NCI-H1417 (cell line): ENCODE measurements at regions not wholly inside any gene's neighbourhood (a gene's known extent, or its start where the extent isn't known, plus 50 kb on each side); places are given as distances from the start of the nearest gene placed in this dataset.

ENCODE experiments used
- DNase-seq, 3 experiments: peaks; one replicate each; lab custom pipeline; 2025; lab: John Stamatoyannopoulos, UW

DNA sequence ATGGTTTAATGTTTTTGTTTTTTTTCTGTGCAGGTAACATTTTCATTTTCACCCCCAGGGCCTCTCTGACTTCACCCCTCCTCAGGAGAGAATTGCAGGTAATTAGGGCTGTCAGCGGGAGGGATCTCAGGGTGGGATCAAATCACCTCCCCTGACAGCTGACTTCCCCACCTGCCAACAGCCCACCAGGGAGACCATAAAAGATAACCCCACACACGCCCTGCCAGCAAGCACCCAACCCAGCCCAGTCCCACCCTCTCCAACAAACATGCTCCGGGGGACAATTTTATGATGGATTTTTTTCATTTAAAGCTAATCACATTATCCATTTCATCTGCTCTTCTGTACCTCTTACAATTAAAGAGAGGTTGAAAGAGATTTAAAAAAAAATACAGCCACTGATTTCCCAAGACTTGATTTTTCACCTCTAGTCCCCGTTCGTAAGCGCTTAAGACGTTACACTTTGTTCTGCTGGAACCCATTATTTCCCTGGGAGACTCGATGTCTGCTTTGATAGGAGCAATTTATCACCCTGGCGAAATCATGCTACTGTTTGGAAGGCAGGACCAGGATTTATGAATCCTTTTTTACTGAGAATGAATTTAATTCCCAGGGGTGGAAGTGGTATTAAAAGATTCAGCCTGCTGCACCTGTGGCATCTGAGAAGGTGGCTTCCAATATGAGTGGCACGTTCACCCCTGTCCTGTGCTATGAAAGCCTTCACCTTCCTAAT is 232.9 kb upstream of the ID2 start:
- peak in 2 of 3 experiments; percentile 87 to 98 for DNase-seq

DNA sequence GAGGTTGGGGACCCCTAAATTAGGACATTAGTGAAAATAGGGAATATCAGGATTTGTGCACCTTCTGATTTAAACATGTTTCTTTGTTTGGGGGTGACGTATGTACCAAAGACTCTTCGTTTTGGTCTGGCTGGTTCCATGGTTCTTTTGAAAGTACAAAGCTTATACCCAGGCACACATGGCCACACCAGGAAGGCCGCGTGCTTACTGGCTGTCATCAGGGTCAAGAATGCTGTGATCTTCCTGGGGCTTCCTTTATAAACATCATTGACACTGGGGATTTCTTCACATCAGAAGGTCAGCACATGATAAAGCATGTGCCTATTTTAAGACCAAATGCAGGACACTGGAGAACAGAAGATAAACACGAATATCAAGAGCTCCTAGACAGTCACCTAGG is 230.6 kb upstream of the ID2 start:
- no peak for DNase-seq

DNA sequence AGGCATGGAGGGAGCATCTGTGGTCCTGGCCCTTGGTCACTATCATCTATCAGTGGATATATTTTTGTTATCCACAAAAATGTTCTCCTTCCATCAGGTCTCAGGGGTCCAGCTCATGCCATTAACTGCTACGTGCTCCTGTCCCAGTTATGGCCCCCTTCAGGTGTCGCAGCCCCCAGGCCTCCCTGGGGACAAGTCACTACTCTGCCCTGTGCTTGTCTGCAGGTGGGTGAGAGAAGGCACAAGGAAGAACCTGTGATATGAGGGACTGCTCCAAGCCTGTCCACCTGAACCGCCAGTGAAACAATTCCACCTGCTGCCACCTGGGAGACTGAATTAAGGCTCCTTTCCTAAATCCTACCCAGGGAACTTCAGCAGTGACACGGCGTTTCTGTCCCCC is 229.6 kb upstream of the ID2 start:
- no peak for DNase-seq

DNA sequence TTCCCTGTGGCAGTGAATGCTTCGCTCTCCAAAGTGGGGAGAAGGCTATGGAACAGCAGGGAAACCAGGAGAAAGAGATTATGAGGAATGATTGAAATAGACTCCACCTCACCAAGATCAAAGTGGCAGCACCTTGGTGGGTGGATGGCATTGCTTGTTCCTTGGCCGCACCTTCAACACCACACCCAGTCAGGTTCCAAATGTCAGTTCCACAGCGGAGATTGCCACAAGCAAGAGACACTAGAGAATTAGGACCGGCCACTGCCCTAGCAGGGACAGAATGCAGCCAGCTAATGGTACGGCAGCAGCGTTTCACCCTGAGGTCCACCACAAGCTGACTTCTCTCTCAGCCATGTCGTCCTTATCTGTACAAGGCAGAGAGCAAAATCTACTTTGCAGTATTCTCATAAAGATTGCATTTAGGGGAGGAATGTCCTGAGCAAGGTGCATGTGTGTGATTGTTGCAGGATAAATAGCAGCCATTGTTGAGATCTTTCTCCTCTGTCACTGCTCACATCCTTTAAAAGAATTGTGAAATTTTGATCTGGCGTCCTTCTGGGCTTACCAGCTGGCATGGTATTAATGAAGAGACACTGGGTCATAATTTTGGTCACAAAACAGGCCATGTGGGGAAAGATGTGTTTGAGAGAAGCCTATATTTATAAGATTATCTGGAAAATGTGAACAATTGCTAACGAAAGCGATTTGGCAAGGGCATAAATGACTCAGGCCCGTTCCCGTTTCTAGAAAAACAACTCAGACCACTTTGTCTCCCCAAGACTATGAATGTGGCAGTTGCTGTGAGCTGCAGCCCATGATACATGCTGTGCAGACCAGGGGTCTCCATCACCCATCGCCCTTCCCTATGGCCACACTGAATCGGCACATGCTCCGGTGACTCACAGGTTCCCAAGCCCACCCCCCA is 228.6 kb upstream of the ID2 start:
- DNase-seq = no peak

DNA sequence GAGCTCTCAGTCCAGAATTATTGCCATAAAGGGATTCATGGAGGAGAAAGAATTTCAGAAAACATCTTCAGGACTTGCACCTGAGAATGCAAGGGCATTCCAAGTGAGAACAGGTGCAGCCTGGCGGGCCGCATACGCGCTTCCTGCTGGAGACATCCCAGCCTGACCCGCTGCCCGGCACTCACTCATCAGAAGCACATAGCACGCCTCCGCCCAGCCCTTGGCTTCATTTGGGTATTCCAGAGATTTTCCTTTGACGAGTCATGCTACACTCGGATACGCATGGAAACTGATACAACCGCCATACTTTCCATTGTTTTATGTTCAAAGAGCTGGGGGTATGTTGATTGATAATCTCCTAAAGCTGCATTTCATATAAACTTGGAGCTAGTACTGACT is 228.0 kb upstream of the ID2 start:
- no peak for DNase-seq

DNA sequence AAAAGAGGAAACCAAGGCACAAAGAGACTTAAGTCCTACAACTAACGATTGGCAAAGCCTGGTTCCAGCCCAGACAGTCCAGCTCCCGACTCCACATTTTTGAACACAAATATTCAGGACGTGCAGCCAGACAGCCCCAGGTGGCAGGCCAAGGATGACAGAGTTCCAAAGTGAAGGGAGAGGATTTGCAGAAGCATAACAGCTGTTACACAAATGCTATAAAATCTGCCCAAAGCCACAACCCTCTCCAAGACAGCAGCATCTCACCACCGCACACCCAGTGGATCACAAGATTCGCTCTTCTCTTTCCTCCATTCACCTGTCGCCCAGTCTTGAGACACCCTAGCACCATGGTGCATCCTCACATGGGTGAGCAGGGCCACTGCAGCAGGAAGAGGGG is 227.1 kb upstream of the ID2 start:
- DNase-seq = no peak

DNA sequence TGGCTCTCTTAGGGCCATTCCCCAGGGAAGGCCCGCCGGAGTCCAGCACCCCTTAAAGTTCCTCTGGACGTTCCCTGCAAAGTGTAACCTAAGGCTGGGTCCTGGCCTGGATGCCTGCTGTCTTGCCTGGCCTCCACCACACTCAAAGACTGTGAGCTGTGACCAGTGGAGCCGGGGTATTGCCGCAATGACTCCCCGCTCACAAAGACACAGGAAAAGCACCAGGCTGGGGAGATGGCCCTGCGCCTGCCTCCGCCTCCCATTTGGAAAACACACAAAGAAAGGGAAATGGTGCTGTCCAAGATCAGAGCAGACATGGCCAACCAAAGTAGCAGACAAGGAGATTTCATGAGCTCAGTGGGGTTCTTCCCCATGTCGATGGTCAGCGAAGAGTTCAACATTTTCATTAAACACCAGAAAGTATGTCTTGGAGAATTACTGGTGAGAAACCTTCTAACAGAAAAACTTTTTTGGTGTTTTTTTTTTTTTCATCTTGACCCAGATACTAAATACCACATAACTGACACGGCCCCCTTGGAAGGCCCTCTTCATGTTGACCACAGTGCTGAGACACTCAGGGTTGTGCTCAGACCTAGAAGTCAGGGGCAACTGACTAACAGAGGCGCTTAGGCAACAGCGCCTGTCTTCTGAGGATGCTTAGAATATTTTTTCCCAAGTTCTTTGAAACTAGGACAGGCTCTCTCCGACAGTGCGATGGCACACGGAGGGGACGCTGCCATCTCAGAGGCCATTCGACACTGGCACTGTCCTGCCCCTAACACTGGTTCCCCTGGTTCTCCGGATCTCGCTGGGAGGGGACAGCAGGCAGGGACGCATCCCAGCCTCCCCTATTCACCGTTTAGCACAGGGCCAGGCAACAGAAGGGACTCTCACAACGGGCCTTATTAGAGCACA is 226.4 kb upstream of the ID2 start:
- no peak for DNase-seq

DNA sequence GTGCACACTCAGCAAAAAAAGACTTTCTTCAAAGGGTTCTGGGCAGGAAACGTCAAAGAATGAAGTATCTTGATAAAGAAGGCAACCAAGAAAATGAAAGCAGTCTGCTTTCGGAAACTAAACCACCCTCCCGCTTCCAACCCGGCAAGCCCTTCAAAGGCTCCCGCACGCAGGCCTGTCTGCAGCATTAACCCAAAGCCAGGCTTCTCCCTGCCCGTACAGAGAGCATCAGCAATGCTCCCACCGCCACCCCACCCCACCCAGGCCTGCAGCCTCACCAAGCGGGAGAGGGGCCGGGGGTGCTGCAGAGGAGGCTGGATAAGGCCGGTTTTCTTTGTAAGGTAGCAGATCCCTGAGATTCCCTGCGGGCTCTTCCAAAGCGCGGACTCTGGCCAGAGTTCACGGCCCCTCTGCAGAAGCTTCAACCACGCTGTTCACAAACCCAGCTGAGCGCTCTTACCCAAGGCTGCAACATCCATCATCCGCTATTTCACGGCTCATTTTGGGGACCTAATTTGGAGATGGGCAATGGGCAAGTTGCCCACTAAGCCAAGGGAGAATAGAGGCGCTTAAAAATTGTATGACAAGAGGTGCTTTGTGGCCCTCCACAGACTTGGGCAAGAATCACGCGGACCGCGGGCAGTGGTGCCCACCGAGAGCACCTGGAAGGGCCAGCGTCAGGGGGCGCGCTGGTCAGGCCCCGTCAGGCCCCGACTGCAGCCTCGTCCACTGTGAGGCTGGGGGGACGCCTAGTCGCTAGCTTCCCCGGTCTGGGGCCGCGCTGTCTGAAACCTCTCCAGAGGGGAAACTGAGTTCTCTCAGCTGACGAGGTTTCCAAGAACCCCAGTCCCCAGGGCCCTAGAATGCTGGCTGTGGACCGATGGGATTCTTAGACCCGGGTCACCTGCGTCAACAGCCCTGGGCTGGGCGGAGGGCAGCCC is 225.4 kb upstream of the ID2 start:
- peak in 2 of 3 experiments; percentile 40 to 43 for DNase-seq

DNA sequence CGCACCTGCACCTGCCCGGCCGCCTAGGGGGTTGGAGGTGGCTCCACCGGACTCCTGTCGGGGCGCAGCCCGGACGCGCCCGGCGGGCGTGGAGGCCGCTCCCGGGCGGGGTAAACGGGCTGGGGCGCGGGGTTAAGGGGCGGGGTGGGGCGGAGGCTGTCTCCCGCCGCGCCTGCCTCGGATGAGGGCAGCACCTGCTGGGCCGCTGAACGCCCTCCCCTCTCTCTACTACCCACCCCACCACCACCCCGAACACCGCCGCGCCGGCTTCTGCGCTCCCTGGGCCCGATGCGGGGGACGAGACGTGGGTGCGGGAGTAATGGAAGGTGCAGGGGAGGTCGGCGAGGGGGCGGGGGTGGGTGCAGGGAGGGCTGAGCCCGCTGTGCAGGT is 224.8 kb upstream of the ID2 start:
- DNase-seq = peak; percentile 58 to 87 (median 82)

DNA sequence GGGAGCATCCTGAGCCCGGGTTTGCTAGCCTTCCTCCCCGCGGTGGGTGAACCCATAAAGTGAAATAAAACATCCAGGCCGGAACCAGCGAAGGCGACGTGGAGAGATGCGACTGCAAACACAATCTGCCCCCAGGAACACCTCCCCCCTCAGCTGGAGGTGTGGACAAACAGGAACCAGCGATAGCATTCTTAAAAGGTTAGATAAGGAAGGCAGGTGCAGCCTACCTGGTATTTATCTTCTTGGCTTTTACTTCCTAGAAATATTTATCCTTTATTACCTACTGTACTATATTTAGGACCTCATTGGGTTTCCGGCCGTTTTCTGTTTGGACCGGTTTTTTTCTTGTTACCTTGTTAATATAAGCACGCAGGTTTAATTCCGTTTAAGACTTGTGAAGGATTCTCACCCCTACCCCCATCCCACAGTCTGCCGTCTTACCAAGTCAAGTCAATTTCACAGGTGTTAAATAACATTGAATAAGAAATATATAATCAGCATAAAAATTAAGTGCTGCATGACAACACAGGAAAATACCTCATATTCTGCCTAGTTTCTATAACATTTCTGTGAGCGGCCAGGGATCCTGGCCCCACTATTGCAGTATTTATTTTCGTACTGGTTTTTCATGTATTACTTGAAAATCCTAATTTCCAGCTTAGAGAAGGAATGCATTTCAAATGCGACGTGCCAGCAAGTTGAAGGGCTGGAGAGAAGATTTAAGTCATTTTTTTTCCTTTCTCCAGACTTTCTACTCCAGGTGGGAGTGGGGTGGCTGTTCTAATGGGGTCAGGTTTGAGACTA is 224.0 kb upstream of the ID2 start:
- peak; percentile 60 to 95 (median 83) for DNase-seq

DNA sequence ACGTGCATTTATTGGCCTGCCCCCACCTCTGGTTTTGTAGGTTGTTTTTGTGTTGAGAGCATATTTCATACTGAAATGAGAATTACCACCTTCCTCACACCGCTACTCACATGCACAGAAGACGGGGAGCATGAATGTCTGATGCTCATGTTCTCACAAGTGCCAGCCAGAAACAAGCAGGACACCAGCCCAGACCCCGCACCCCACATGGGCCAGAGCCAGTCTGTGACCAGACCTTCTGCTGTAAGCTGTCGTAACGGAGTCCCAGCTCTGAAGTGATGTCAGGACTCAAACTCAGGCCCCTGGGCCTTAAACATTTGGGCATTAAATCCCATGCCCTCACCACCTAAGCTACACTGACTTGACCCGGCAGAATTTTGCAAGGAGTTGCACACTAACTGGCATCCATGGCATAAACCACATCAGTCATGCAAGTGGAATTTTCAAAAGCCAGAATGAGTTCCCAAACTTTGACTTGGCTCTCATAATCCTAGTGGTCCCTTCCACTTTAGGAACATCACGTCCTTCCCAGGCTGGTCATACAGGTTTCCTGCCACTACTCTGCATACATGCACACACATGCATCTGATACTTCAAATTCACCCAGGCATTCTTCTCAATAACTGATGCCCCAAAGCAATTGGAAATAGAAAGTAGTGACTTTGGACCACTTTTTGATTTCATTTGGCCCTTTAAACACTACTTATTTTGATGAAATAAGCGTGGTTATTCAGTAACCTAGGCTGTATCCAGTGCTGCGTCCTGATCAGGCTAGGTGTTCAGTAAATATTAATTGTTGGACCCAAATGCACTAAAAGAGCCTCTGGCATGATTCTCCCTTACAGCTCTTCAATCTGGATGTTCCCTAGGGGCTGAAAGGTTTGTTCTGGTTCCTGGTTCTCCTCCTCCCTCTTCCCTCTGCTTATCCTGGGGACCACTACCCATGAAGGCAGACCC is 223.1 kb upstream of the ID2 start:
- DNase-seq = peak in 1 of 3 experiments; percentile 27

DNA sequence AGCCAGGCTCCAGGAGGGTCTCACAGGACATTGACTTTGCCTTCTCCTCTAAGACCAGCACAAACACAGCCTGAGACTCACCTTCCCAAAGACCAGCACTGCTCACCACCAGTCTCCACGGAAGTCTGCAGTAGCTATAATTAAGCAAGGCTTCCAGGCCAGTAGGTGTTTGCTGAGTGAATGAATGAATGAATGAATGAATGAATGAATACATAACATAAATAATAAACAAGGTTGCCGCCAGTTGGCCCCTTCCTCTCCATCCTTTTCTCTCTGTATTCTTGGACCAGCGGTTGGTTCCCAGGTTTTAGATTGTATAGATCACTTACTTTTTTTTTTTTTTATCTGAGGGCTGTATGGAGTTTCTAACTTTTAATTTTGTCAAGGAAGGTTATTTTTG is 222.4 kb upstream of the ID2 start:
- DNase-seq = no peak

DNA sequence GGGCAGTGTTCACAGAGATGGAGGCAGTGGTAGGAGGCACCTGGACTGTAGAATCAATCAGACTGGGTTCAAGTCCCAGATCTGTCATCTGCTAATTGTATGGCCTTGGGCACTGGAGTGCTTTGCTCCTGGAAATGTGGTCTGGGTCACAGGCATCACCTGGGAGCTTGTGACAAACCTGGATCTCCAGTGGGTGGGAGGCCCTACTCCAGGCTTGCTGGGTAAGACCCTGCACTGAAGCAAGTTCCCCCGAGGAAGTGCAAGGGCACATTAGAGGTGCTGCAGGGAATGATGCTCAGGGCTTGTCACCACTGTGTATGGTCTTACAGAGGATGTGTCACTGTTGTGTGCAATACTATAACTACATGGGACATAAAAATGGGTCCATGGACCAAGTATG is 220.5 kb upstream of the ID2 start:
- DNase-seq = no peak

DNA sequence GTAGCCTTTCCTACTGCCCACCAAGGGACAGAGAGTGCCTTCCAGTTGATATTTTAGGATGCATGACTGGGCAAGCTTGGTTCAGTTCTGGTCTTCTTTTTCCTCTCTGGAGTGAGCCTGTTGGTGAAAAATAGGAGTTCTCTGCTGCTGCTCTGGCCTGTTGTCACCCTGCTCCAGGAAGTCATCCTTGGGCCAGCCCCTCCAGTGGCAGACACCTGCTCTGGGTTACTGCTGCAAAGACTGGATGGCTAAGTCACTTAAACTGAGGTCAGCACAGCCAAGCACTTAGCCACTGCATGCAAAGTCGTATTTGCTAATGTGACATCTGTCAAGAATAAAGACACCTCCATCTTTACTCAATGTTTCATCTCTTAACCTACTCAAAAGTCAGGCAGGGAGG is 219.6 kb upstream of the ID2 start:
- no peak for DNase-seq

DNA sequence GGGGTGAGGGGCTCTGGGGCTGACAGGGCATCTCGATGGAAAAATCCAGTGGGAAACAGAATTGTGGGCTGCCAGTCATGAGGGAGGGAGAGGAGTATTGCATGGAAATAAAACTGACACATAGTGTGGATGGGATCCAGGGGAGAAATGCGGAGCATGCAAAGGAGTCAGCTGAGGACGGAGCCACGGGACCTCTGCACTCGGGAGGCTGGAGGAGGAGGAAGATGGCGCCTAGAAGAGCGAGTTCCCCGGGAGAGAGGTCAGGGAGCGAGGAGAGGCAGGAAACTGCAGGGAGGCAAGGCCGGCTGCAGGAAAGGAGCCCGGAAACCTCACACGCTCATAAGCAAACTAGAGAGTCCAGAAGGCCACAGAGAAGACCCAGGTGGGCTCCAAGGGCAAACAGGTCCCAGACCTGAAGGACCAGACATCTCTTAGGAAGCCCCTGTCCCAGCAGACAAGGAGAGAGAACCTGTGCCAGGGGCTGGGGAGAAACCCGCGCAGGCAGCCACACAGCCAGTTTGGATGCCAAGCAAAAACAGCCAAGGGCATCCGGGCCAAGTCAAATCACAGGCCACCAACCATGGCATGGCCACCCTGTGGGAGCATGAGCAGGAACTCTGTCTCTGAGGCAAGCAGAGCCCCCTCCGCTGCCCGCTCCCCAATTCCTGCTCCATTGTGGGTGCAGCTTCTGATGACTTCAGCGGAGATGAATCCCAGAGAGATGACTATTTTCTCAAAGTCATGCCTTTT is 218.8 kb upstream of the ID2 start:
- DNase-seq = no peak

DNA sequence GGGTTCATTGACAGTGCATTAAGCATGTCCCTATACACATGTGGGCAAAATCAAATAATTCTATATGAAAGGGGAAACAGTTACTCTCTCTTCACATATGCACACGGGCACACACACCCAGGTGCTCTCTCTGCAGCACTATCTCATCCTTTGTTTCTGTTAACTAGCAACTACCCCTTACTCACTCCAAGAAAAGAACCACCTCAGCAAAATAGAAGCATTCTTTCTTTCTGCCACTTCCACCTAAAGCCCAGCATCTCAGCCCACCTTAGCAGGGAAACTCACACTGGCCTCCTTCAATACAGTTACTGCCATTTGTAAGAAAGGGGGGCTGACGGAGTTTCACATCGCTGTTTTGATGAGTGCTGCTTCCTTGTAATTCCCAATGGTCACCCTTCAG is 216.3 kb upstream of the ID2 start:
- DNase-seq = no peak

DNA sequence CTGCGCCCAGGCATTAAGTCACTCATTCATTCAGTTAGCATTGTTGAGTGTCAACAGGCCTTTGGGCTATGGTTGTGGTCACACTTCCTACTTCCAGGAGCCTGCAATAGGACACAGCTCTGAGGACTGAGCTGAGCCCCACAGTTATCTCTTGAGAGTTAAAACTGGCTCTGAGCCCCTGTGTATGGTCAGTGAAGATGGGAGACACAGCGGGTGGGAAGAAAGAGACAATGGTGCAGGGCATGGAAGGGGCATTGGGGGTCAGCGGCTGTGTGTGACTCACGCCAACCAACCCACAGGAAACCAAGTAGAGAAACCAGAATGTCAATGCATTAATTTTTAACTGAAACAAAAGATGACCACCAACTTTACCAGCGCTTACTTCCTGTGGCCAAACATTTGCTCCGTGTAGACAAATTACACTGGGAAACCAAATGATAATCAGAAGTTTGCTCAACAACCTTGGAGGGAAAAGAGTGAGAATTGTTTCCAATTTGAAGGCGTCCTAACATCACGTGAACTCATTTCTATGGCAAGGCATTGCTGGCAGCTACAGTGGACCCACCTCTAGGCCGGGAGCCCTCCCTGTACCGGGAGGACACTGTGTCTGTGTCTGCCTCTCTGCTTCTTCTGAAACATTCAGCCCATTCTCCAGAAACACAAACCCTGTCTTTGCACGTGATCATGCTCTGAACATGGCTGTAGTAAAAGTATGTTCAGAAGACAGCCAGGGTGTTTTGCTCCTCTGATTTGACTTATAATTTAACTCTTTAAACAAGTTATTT is 212.0 kb upstream of the ID2 start:
- DNase-seq = no peak
